AG04450 (cell line): ENCODE measurements at regions not wholly inside any gene's neighbourhood (a gene's known extent, or its start where the extent isn't known, plus 50 kb on each side); places are given as distances from the start of the nearest gene placed in this dataset.

Experiments
- CTCF ChIA-PET: fragments of 300-600, 350-600 bp; formaldehyde crosslinking; extraction: SDS; loops from one replicate; lab custom pipeline; 2022; ENCODE audit warnings: antibody characterized with exemption, inconsistent platforms; lab: Charles Lee
- POLR2A ChIA-PET: fragments of 350-600 bp; formaldehyde crosslinking; extraction: SDS; loops from one replicate; lab custom pipeline; 2021; ENCODE audit warnings: antibody characterized with exemption, inconsistent platforms; lab: Yijun Ruan, JAX
- DNase-seq: peaks from one replicate; pipeline ENCODE4 v3.0.0-alpha.2; 2011; ENCODE audit warnings: low read depth, low spot score
- H3K27ac ChIP-seq: one replicate; pipeline ENCODE4 v1.5.1; 2012; ENCODE audit warnings: low read depth, low read length, control low read depth
- H3K27me3 ChIP-seq: one replicate; pipeline ENCODE4 v1.6.0; 2012; ENCODE audit warnings: low read length; ENCODE audit not compliant: control insufficient read depth, insufficient read depth
- H3K4me3 ChIP-seq: 2 replicates; pipeline ENCODE4 v1.5.1; 2011; ENCODE audit warnings: mild to moderate bottlenecking, low read depth, low read length, control low read depth
- H3K9me3 ChIP-seq: 2 replicates; pipeline ENCODE4 v1.5.1; 2012; ENCODE audit warnings: low read length; ENCODE audit not compliant: control insufficient read depth, insufficient read depth
- TF ChIP-seq, protein P1 (sequence below): IDR thresholded peaks from 2 replicates; pipeline ENCODE4 v1.5.1; 2011; ENCODE audit warnings: low read depth, low read length, control low read depth, inconsistent platforms

DNA sequence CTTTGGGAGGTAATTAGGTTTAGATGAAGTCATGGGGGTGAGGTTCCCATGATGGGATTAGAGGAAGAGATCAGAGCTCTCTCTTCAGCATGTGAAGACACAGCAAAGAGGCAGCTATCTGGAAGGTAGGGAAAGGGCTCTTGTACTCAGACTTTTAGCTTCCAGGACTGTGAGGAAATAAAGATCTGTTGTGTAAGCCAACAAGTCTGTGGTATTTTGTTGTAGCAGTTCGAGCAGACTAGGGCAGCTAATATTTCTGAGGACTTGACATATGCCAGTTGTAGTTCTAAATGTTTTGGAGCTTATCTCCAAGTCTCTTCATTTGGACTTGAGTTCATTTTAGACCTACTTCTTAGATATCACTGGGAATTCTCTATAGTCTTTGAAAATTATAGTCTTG lies 137.3 kb upstream of the PDE5A start:
- POLR2A ChIA-PET, result interaction anchor here (1.1 kb wide), 1 partner anchor 31 kb away, joined by 5 read pairs; no protein-coding TSS in a partner anchor
- DNase-seq, result no peak
- Histone ChIP-seq H3K27me3 (no peaks in the 10 kb centered on the region), H3K9me3 (no peaks in the 10 kb centered on the region; the same call in 1 of the 2 replicates), H3K4me3 (no peak overlapping the region), H3K27ac (no peak overlapping the region)
- TF ChIP-seq, protein P1, sequence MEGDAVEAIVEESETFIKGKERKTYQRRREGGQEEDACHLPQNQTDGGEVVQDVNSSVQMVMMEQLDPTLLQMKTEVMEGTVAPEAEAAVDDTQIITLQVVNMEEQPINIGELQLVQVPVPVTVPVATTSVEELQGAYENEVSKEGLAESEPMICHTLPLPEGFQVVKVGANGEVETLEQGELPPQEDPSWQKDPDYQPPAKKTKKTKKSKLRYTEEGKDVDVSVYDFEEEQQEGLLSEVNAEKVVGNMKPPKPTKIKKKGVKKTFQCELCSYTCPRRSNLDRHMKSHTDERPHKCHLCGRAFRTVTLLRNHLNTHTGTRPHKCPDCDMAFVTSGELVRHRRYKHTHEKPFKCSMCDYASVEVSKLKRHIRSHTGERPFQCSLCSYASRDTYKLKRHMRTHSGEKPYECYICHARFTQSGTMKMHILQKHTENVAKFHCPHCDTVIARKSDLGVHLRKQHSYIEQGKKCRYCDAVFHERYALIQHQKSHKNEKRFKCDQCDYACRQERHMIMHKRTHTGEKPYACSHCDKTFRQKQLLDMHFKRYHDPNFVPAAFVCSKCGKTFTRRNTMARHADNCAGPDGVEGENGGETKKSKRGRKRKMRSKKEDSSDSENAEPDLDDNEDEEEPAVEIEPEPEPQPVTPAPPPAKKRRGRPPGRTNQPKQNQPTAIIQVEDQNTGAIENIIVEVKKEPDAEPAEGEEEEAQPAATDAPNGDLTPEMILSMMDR, result no peak
- CTCF ChIA-PET, result no interaction called here

DNA sequence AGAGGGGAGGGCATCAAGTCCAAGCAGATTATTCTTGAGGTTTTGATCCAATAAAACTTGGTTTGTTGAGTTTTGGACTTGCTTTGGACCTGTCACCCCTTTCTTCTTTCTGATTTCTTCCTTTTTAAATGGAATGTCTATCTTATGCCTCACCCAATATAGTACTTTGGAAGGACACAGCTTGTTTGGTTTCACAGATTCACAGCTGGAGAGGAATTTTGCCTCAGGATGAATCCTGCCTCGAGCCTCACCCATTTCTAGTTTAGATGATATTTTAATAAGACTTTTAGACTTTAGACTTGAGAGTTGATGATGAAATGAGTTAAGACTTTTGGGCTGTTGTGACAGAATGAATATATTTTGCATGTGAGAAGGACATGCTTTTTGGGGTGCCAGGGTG lies 136.9 kb upstream of the PDE5A start:
- no peak overlapping the region for H3K27ac ChIP-seq
- ChIA-PET POLR2A (interaction anchor here (1.1 kb wide), 1 partner anchor 30 kb away, joined by 5 read pairs; no protein-coding TSS in a partner anchor), CTCF (no interaction called here)
- no peak for DNase-seq
- no peak overlapping the region for H3K4me3 ChIP-seq
- TF ChIP-seq, protein P1, result no peak
- H3K9me3 ChIP-seq, result no peaks in the 10 kb centered on the region; the same call in 1 of the 2 replicates
- H3K27me3 ChIP-seq, result no peaks in the 10 kb centered on the region

DNA sequence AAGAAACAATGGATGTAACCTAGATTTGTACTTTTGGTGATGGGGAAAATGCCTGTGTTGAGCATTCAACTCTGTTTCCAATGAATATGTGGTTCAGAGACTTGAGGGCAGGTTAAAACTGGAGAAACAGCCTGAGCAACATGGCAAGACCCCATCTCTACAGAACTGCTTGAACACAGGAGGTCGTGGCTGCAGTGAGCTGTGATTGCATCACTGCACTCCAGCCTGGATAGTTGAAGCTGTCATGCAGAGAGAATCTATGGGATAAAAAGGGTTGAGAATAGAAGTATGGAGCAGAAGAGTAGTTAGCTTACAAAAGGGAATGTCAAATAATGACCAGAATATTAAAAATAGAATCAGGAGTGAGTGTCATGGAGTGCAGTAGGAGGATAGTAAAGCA lies 134.8 kb upstream of the PDE5A start:
- Histone ChIP-seq H3K27ac (no peak overlapping the region), H3K4me3 (no peak overlapping the region), H3K27me3 (no peaks in the 10 kb centered on the region), H3K9me3 (no peaks in the 10 kb centered on the region; the same call in 1 of the 2 replicates)
- DNase-seq, result no peak
- ChIA-PET CTCF (interaction anchor here (1.2 kb wide), 1 partner anchor 135 kb away, joined by 3 read pairs; the partner anchor contains the start of gene PDE5A), POLR2A (no interaction called here)
- TF ChIP-seq, protein P1, result no peak

DNA sequence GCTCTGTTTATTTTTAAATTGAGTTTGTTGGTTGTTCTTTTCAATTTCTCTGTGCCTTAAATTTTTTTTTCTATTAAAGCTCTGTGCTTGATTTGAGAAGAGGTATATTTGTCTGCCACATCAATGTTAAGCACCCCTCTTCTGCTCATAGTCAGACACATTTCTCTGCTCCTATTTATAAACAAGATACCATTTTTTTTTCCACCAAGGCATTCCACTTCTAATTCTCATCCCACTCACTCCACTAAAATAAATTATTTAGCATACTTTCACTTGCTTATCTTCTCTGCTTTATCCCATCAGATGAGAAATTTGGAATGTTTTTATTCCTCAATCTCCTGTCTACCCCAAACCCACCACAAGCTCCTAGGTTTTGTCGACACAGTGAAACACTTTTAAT lies 127.0 kb upstream of the PDE5A start:
- ChIA-PET POLR2A (interaction anchor here (0.9 kb wide), 1 partner anchor 21 kb away, joined by 6 read pairs; no protein-coding TSS in a partner anchor), CTCF (interaction anchor here (1.7 kb wide), 1 partner anchor 127 kb away, joined by 4 read pairs; the partner anchor contains the start of gene PDE5A)
- no peaks in the 10 kb centered on the region for H3K9me3 ChIP-seq
- TF ChIP-seq, protein P1, result no peak
- DNase-seq, result no peak
- no peak overlapping the region for H3K27ac ChIP-seq
- H3K4me3 ChIP-seq, result no peak overlapping the region
- no peaks in the 10 kb centered on the region for H3K27me3 ChIP-seq

DNA sequence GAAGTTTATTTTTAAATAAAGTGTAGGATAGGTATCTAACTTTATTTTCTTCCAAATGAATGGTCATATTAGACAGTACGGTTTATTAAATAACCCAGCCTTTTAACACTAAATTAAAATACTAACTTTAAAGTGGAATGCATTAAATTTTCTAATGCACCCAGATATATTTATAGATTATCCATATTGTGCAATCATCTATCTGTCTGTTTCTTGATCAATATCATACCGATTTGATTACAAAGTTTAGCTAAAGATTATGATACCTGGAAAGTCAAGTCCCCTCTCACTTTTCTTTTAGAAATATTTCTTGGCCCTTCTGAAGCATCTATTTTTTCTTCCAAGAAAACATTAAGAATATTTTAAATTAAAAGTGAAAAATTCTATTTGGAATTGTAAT lies 124.3 kb upstream of the PDE5A start:
- DNase-seq, result no peak
- Histone ChIP-seq H3K9me3 (no peaks in the 10 kb centered on the region), H3K4me3 (no peak overlapping the region), H3K27ac (no peak overlapping the region), H3K27me3 (no peaks in the 10 kb centered on the region)
- CTCF ChIA-PET, result no interaction called here
- POLR2A ChIA-PET, result no interaction called here
- TF ChIP-seq, protein P1, result no peak
